Mucosa of descending colon (tissue), 3 donors: ENCODE measurements at regions not wholly inside any gene's neighbourhood (a gene's known extent, or its start where the extent isn't known, plus 50 kb on each side); places are given as distances from the start of the nearest gene placed in this dataset.
"Not testable (repeated sequence)": the region's sequence is repeated elsewhere in the genome, so short reads cannot be mapped to it uniquely, and the experiment has no call there.

Experiments used
- ATAC-seq: fragments of 200-7000 bp; cut with Tn5 transposase; one replicate; pipeline ENCODE4 v1.9.1; 2020; ENCODE audit warnings: mild to moderate bottlenecking, moderate library complexity
- DNase-seq, 3 donors: peaks; one replicate each; pipeline ENCODE4 v3.0.0-alpha.2; 2020
- H3K36me3 ChIP-seq: fragments of 200-600 bp; one replicate; pipeline ENCODE4 v1.8.0; 2021; ENCODE audit warnings: low read depth, mild to moderate bottlenecking
- H3K4me1 ChIP-seq: fragments of 200-600 bp; one replicate; pipeline ENCODE4 v1.8.0; 2021; ENCODE audit warnings: low read depth, mild to moderate bottlenecking
- H3K4me3 ChIP-seq: fragments of 200-600 bp; one replicate; pipeline ENCODE4 v1.8.0; 2021; ENCODE audit warnings: mild to moderate bottlenecking
- H3K9me3 ChIP-seq: fragments of 200-600 bp; one replicate; pipeline ENCODE4 v1.8.0; 2021; ENCODE audit warnings: mild to moderate bottlenecking
- CTCF ChIP-seq: fragments of 200-600 bp; IDR thresholded peaks from one replicate; pipeline ENCODE4 v1.8.0; 2022; ENCODE audit warnings: antibody characterized with exemption, mild to moderate bottlenecking
- intact Hi-C, 2 donors: fragments of 100-400 bp; cut with DNase I in 1 of 2; cut with micrococcal nuclease in 1 of 2; formaldehyde crosslinking; loops; one replicate each; pipeline versions ENCODE4 v1.11.0 to v1.11.1; 2022; cut with DNase I, micrococcal nuclease
- donor health status: DM: no; HTN: no; CAD: no; lungs with moderate emphysema.
- donor health status: DM: no; HTN: no; CAD: no.
- donor health status: DM: no; HTN: yes; CAD: no.

DNA sequence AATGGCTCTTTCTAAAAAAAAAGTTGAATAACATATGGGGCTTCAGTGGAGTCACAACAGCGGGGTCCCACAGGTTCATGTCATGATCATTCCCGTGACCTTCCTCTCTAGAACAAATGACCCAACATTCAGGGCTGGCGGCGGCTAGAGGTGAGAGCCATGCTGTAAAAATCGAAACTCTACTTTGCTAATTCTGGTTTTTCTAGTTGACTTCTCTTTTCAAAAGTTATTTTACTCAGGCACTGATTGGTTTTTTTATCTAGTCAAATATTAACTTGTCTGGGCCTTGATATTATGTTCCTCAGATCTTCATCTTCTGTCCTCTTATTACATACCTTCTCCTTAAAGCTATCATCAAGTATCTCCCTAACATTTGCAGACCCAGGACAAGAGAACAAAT is 402.9 kb upstream of the SOX5 start:
- no peak for DNase-seq
- no peaks in the 10 kb centered on the region for H3K4me1 ChIP-seq
- TF ChIP-seq CTCF: no peak
- H3K36me3 ChIP-seq: no peaks in the 10 kb centered on the region
- H3K4me3 ChIP-seq: no peak overlapping the region
- intact Hi-C loops: no loop called here
- no peak for ATAC-seq
- no peaks in the 10 kb centered on the region for H3K9me3 ChIP-seq

DNA sequence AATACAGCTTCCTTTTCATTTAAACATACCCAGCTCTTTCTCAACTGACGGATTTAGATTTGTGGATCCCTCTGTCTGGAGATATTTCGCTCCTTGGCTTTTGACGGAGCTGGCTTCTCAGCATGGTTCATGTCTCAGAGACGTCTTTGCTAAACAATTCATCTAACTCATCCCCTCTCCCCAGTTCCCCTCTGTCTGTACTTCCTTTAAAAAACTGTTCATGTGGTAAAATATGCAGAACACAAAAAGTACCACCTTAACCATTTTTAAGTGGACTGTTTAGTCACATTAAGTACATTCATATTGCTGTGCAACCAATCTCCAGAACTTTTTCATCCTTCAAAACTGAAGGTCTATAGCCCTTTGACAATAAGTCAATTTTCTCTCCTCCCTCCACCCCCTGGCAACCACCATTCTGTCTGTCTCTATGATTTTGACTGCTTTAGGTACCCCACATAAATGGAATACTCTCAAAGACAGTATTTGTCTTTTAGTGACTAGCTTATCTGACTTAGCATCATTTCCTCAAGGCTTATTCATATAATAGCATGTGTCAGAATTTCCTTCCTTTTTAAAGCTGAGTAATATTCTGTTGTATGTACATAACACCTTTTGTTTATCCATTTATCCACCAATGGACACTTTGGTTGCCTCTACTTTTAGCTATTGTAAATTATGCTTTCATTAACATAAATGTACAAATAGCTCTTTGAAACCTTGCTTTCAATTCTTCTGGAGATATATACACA is 399.8 kb upstream of the SOX5 start:
- Histone ChIP-seq H3K4me3 (no peak overlapping the region), H3K9me3 (no peaks in the 10 kb centered on the region), H3K36me3 (no peaks in the 10 kb centered on the region), H3K4me1 (no peaks in the 10 kb centered on the region)
- intact Hi-C loops: no loop called here
- no peak for TF ChIP-seq CTCF
- ATAC-seq (no peak), DNase-seq (no peak)

DNA sequence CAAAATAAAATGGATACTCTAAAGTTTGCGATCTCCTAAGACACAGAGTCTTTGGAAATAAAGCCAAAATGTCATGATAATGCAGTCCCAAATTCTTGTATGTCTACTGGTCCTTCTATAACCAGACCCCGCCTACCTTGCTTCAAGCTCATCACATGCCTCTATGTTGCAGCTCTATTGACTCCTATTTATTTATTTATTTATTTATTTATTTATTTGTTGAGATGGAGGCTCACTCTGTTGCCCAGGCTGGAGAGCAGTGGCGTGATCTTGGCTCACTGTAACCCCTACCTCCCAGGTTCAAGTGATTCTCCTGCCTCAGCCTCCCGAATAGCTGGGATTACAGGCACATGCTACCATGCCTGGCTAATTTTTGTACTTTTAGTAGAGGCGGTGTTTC is 398.7 kb upstream of the SOX5 start:
- intact Hi-C loops, H3K36me3 ChIP-seq, DNase-seq, ATAC-seq, H3K9me3 ChIP-seq, H3K4me3 ChIP-seq, H3K4me1 ChIP-seq: not testable (repeated sequence)

DNA sequence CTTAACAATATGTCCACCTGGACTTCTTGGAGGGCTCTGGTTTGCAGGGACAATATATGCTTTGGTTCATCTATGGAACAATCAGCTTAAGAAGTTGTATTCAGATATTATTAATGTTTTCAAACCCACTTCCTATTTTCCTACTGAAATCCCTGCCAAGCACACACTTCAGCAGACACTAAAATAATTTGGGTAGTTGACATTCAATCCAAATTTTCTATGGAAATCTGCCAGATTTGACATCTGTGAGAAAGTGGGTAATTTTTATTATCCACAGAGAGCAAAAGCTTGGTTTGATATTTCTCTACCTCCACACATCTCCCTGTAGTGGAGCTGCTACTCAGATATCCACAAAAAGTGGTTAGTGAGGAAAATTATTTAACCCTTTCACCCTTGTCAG is 378.8 kb upstream of the SOX5 start:
- Histone ChIP-seq H3K4me3 (no peak overlapping the region), H3K36me3 (no peaks in the 10 kb centered on the region), H3K9me3 (no peaks in the 10 kb centered on the region), H3K4me1 (no peaks in the 10 kb centered on the region)
- DNase-seq: no peak
- intact Hi-C loops: no loop called here
- TF ChIP-seq CTCF: no peak
- no peak for ATAC-seq

GRCh38 chr12:24325331-24325730 is 375.9 kb upstream of the SOX5 start:
- Histone ChIP-seq H3K36me3 (no peaks in the 10 kb centered on the region), H3K4me3 (no peak overlapping the region), H3K9me3 (no peaks in the 10 kb centered on the region), H3K4me1 (no peaks in the 10 kb centered on the region)
- TF ChIP-seq CTCF: no peak
- no peak for DNase-seq
- ATAC-seq: no peak
- intact Hi-C loops: no loop called here

- H3K4me3 ChIP-seq: no peak overlapping the region
- no peaks in the 10 kb centered on the region for H3K4me1 ChIP-seq
- intact Hi-C loops: no loop called here
- no peaks in the 10 kb centered on the region for H3K9me3 ChIP-seq
- DNase-seq (no peak), ATAC-seq (no peak)
- H3K36me3 ChIP-seq: no peaks in the 10 kb centered on the region
- no peak for TF ChIP-seq CTCF
These were observed 358.4 kb upstream of the SOX5 start for GRCh38 chr12:24307716-24308335.
